K562 (cell line): ENCODE measurements at regions not wholly inside any gene's neighbourhood (a gene's known extent, or its start where the extent isn't known, plus 50 kb on each side); places are given as distances from the start of the nearest gene placed in this dataset.

ENCODE experiments used
- ATAC-seq: fragments of 200-7000 bp; cut with Tn5 transposase; 3 replicates; pipeline ENCODE4 v1.9.1; 2020; ENCODE audit warnings: moderate library complexity
- BruUV-seq: library from RNA; stranded (reverse); fragments of 400-500 nt; replicated peaks from 2 replicates; lab custom pipeline; 2021; lab: Mats Ljungman, UMichigan
- CTCF ChIA-PET: fragments of 300-600 bp; formaldehyde crosslinking; extraction: SDS; loops from one replicate; lab custom pipeline; 2021; ENCODE audit warnings: low intra/inter-chr PET ratio; lab: Yijun Ruan, JAX
- POLR2A ChIA-PET: fragments of 300-600, 350-650 bp; sonication (Branson Sonifier 250); formaldehyde crosslinking; extraction: SDS; loops from one replicate; lab custom pipeline; 2021; ENCODE audit warnings: antibody characterized with exemption, inconsistent platforms; lab: Yijun Ruan, JAX
- DNase-seq, 4 experiments: peaks; one replicate each; pipeline versions ENCODE4 v3.0.0 to v3.0.0-alpha.2; 2011 to 2018; ENCODE audit warnings: low spot score in 3 of 4, mixed read lengths in 3 of 4; ENCODE audit errors: extremely low read depth in 1 of 4
- FAIRE-seq: peaks from 2 replicates; lab custom pipeline; 2011; peaks lifted over from hg19 to GRCh38; lab: Jason Lieb, UNC
- H2AFZ ChIP-seq: 2 replicates; pipeline ENCODE4 v1.6.0; 2011; ENCODE audit warnings: low read depth, low read length, control low read depth, inconsistent platforms
- H3K27ac ChIP-seq: fragments of 200-600 bp; 3 replicates; pipeline ENCODE4 v1.8.0; 2011; ENCODE audit warnings: low read depth, mild to moderate bottlenecking, control low read depth, inconsistent platforms, low read length, moderate library complexity, mixed read lengths; ENCODE audit errors: extremely low read depth
- H3K27me3 ChIP-seq, 2 experiments: fragments of 300-600 bp in 1 of 2; 2 replicates in 1 of 2; 3 replicates in 1 of 2; pipeline versions ENCODE4 v1.6.0 to v1.8.0; 2011; ENCODE audit warnings: inconsistent platforms in 2 of 2, low read length in 2 of 2, mild to moderate bottlenecking in 1 of 2, mixed read lengths in 1 of 2, moderate library complexity in 1 of 2; ENCODE audit not compliant: control insufficient read depth in 2 of 2, insufficient read depth in 2 of 2
- H3K36me3 ChIP-seq: fragments of 300-600 bp; 3 replicates; pipeline ENCODE4 v1.8.0; 2011; ENCODE audit warnings: mild to moderate bottlenecking, low read length, inconsistent platforms; ENCODE audit not compliant: control insufficient read depth, insufficient read depth
- H3K4me1 ChIP-seq, 2 experiments: fragments of 200-600 bp in 1 of 2; replicated peaks in 1 of 2; 2 replicates in 1 of 2; 3 replicates in 1 of 2; pipeline versions ENCODE4 v1.5.1 to v1.8.0; 2011; ENCODE audit warnings: inconsistent platforms in 2 of 2, low read length in 2 of 2, mild to moderate bottlenecking in 1 of 2, mixed read lengths in 1 of 2, moderate library complexity in 1 of 2; ENCODE audit not compliant: control insufficient read depth in 2 of 2, insufficient read depth in 2 of 2
- H3K4me2 ChIP-seq: 2 replicates; pipeline ENCODE4 v1.6.1; 2011; ENCODE audit warnings: low read length, control low read depth, inconsistent platforms, mixed read lengths; ENCODE audit not compliant: insufficient read depth
- H3K4me3 ChIP-seq: fragments of 200-600 bp; sonication (generic), shearing (Covaris generic); 2 replicates; pipeline ENCODE4 v1.5.1; 2016; ENCODE audit warnings: control low read depth, inconsistent platforms
- H3K79me2 ChIP-seq: fragments of 200-600 bp; 3 replicates; pipeline ENCODE4 v1.8.0; 2011; ENCODE audit warnings: low read length, inconsistent platforms; ENCODE audit not compliant: control insufficient read depth, insufficient read depth
- H3K9ac ChIP-seq, 2 experiments: 2 replicates each; pipeline versions ENCODE4 v1.6.0 to v1.6.1; 2011; ENCODE audit warnings: low read depth in 2 of 2, low read length in 2 of 2, control low read depth in 1 of 2, inconsistent platforms in 1 of 2, mild to moderate bottlenecking in 1 of 2, mixed read lengths in 1 of 2; ENCODE audit not compliant: insufficient read depth in 1 of 2
- H3K9me1 ChIP-seq: one replicate; pipeline ENCODE4 v1.6.0; 2011; ENCODE audit warnings: inconsistent platforms, mild to moderate bottlenecking, low read length, moderate library complexity; ENCODE audit not compliant: control insufficient read depth, insufficient read depth
- H3K9me3 ChIP-seq: replicated peaks from 2 replicates; pipeline ENCODE4 v1.5.1; 2011; ENCODE audit warnings: low read depth, low read length, inconsistent platforms; ENCODE audit not compliant: control insufficient read depth, insufficient read depth
- H4K20me1 ChIP-seq: replicated peaks from 2 replicates; pipeline ENCODE4 v1.6.1; 2011; ENCODE audit warnings: low read length, inconsistent platforms, mixed read lengths; ENCODE audit not compliant: control insufficient read depth, insufficient read depth
- SIN3B ChIP-seq: fragments of 450-650 bp; IDR thresholded peaks from 2 replicates; pipeline ENCODE4 v1.6.1; 2017; ENCODE audit warnings: low read depth, mild to moderate bottlenecking, moderate library complexity
- TBP ChIP-seq: optimal IDR thresholded peaks from 2 replicates; pipeline ENCODE3; 2011; ENCODE audit warnings: low read depth, low read length, improper control_type of control experiment
- YBX1 ChIP-seq: fragments of 450-650 bp; IDR thresholded peaks from 2 replicates; pipeline ENCODE4 v1.7.1; 2016; ENCODE audit warnings: mild to moderate bottlenecking
- ZBTB7A ChIP-seq: IDR thresholded peaks from 2 replicates; pipeline ENCODE4 v1.6.1; 2011; ENCODE audit warnings: low read depth, mild to moderate bottlenecking, low read length, moderate library complexity, borderline replicate concordance; ENCODE audit not compliant: control insufficient read depth
- ZNF23 ChIP-seq: fragments of 250-450 bp; sonication (Bioruptor Pico); IDR thresholded peaks from 2 replicates; pipeline ENCODE4 v1.4.0; 2020; ENCODE audit warnings: mild to moderate bottlenecking
- ZNF778 ChIP-seq: fragments of 450-650 bp; formaldehyde crosslinking; IDR thresholded peaks from 2 replicates; pipeline ENCODE4 v1.4.0; 2020; ENCODE audit warnings: mild to moderate bottlenecking, moderate library complexity
- WGBS: fragments of 100-300 bp; shearing (Covaris generic); methylation state at CpG from one replicate; pipeline ENCODE4 v1.1.6; 2016; ENCODE audit warnings: low coverage, mixed read lengths; ENCODE audit not compliant: insufficient coverage; ENCODE audit errors: missing lambda C conversion rate; 5-methylcytosine and 5-hydroxymethylcytosine counted together
- in situ Hi-C: fragments of 300-500 bp; cut with MboI; formaldehyde crosslinking; loops from 4 replicates; pipeline ENCODE4 v1.15.0; 2018; ENCODE audit warnings: inconsistent platforms, mixed read lengths
- intact Hi-C: fragments of 100-400 bp; cut with micrococcal nuclease; formaldehyde crosslinking; loops from 2 replicates; pipeline ENCODE4 v1.14.2; 2022
- TF ChIP-seq, protein P1 (sequence below): sonication (generic); formaldehyde crosslinking; IDR thresholded peaks from 2 replicates; pipeline ENCODE4 v1.8.0; 2022; ENCODE audit warnings: mild to moderate bottlenecking, missing genetic modification reagents
- TF ChIP-seq, protein P2 (sequence below): sonication (generic); formaldehyde crosslinking; IDR thresholded peaks from 2 replicates; pipeline ENCODE4 v1.8.1; 2022; ENCODE audit warnings: missing genetic modification reagents
- TF ChIP-seq, protein P3 (sequence below): fragments of 450-650 bp; IDR thresholded peaks from 2 replicates; pipeline ENCODE4 v1.6.1; 2016; ENCODE audit warnings: antibody characterized with exemption
- TF ChIP-seq, protein P4 (sequence below): fragments of 250-450 bp; sonication (Bioruptor Pico); IDR thresholded peaks from 2 replicates; pipeline ENCODE4 v1.6.1; 2021; ENCODE audit warnings: mild to moderate bottlenecking
- TF ChIP-seq, protein P5 (sequence below): fragments of 200-400 bp; formaldehyde crosslinking; IDR thresholded peaks from 2 replicates; pipeline ENCODE4 v1.6.1; 2017; ENCODE audit warnings: mild to moderate bottlenecking, low read depth, low read length, moderate library complexity

DNA sequence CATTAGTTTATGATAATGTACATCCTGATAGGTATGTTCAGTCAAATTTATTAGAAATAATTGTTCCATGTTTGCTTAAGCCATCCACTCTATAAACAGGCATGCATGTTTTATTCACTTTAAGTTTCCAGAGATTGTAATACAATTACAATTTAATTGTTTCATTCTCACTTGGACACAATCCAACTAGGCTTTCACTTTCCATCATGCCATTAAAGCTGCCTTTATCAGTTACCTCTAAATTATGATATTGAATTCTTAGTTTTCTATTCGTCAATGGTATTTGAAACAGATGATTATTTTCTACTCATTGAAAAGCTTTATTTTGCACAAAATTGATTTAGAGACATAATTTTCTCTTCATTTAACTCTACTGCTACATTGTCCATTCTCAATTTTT is 1196.3 kb downstream of the RAPGEF2 start (continued):
- TF ChIP-seq, protein P1, sequence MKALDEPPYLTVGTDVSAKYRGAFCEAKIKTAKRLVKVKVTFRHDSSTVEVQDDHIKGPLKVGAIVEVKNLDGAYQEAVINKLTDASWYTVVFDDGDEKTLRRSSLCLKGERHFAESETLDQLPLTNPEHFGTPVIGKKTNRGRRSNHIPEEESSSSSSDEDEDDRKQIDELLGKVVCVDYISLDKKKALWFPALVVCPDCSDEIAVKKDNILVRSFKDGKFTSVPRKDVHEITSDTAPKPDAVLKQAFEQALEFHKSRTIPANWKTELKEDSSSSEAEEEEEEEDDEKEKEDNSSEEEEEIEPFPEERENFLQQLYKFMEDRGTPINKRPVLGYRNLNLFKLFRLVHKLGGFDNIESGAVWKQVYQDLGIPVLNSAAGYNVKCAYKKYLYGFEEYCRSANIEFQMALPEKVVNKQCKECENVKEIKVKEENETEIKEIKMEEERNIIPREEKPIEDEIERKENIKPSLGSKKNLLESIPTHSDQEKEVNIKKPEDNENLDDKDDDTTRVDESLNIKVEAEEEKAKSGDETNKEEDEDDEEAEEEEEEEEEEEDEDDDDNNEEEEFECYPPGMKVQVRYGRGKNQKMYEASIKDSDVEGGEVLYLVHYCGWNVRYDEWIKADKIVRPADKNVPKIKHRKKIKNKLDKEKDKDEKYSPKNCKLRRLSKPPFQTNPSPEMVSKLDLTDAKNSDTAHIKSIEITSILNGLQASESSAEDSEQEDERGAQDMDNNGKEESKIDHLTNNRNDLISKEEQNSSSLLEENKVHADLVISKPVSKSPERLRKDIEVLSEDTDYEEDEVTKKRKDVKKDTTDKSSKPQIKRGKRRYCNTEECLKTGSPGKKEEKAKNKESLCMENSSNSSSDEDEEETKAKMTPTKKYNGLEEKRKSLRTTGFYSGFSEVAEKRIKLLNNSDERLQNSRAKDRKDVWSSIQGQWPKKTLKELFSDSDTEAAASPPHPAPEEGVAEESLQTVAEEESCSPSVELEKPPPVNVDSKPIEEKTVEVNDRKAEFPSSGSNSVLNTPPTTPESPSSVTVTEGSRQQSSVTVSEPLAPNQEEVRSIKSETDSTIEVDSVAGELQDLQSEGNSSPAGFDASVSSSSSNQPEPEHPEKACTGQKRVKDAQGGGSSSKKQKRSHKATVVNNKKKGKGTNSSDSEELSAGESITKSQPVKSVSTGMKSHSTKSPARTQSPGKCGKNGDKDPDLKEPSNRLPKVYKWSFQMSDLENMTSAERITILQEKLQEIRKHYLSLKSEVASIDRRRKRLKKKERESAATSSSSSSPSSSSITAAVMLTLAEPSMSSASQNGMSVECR: no peak
- TF ChIP-seq ZBTB7A (no peak), ZNF778 (CRISPR knock-in tag) (no peak)
- TF ChIP-seq, protein P2, sequence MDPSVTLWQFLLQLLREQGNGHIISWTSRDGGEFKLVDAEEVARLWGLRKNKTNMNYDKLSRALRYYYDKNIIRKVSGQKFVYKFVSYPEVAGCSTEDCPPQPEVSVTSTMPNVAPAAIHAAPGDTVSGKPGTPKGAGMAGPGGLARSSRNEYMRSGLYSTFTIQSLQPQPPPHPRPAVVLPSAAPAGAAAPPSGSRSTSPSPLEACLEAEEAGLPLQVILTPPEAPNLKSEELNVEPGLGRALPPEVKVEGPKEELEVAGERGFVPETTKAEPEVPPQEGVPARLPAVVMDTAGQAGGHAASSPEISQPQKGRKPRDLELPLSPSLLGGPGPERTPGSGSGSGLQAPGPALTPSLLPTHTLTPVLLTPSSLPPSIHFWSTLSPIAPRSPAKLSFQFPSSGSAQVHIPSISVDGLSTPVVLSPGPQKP (CRISPR knock-in tag): no peak

DNA sequence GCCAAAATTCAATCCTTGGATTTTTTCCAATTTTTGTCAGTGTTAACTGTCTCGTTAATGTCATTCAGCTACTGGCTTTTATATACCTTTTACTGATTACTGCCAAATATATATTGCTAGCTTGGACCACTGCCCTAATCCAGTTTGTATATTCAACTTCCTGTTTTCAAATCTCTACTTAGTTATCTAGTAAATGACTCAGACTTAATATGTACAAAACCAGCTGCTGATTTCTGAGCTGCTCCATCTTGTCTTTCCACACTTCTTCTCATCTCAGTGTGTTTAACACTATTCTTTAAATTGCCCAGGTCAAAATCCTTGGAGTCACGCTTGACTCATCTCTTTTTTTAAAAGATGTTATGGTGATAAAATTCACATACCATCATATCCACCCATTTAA is 1196.7 kb downstream of the RAPGEF2 start:
- Histone ChIP-seq H4K20me1 (no peaks in the 10 kb centered on the region), H3K4me2 (no peak overlapping the region), H3K9me3 (no peaks in the 10 kb centered on the region), H3K4me1 (no peaks in the 10 kb centered on the region), H2AFZ (no peak overlapping the region), H3K9ac (no peak overlapping the region), H3K9me1 (no peaks in the 10 kb centered on the region), H3K27ac (no peak overlapping the region), H3K36me3 (no peaks in the 10 kb centered on the region), H3K4me3 (no peak overlapping the region), H3K79me2 (no peaks in the 10 kb centered on the region), H3K27me3 (no peaks in the 10 kb centered on the region)
- ChIA-PET POLR2A (no interaction called here), CTCF (no interaction called here)
- ATAC-seq (no peak), DNase-seq (no peak), FAIRE-seq (no peak)
- intact Hi-C loops: no loop called here
- in situ Hi-C loops: no loop called here
- BruUV-seq: no TSS peak
- WGBS: 0% methylated on average over 2 of the region's 2 CpGs
- TF ChIP-seq, protein P3, sequence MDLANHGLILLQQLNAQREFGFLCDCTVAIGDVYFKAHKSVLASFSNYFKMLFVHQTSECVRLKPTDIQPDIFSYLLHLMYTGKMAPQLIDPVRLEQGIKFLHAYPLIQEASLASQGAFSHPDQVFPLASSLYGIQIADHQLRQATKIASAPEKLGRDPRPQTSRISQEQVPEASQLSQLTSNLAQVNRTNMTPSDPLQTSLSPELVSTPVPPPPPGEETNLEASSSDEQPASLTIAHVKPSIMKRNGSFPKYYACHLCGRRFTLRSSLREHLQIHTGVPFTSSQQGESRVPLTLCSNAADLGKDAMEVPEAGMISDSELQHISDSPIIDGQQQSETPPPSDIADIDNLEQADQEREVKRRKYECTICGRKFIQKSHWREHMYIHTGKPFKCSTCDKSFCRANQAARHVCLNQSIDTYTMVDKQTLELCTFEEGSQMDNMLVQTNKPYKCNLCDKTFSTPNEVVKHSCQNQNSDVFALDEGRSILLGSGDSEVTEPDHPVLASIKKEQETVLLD: no peak
- TF ChIP-seq, protein P4, sequence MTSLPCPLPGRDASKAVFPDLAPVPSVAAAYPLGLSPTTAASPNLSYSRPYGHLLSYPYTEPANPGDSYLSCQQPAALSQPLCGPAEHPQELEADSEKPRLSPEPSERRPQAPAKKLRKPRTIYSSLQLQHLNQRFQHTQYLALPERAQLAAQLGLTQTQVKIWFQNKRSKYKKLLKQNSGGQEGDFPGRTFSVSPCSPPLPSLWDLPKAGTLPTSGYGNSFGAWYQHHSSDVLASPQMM (CRISPR knock-in tag): no peak
- TF ChIP-seq, protein P5, sequence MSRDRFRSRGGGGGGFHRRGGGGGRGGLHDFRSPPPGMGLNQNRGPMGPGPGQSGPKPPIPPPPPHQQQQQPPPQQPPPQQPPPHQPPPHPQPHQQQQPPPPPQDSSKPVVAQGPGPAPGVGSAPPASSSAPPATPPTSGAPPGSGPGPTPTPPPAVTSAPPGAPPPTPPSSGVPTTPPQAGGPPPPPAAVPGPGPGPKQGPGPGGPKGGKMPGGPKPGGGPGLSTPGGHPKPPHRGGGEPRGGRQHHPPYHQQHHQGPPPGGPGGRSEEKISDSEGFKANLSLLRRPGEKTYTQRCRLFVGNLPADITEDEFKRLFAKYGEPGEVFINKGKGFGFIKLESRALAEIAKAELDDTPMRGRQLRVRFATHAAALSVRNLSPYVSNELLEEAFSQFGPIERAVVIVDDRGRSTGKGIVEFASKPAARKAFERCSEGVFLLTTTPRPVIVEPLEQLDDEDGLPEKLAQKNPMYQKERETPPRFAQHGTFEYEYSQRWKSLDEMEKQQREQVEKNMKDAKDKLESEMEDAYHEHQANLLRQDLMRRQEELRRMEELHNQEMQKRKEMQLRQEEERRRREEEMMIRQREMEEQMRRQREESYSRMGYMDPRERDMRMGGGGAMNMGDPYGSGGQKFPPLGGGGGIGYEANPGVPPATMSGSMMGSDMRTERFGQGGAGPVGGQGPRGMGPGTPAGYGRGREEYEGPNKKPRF: no peak
- TF ChIP-seq YBX1: no peak
- TF ChIP-seq SIN3B: no peak
- TF ChIP-seq ZNF23: no peak
- no peak for TF ChIP-seq TBP
